Gastrocnemius medialis (tissue), 4 donors: ENCODE measurements at regions not wholly inside any gene's neighbourhood (a gene's known extent, or its start where the extent isn't known, plus 50 kb on each side); places are given as distances from the start of the nearest gene placed in this dataset.

Experiments used
- ATAC-seq, 2 donors: fragments of 150-250 bp; one replicate each; pipeline ENCODE4 v1.9.1; 2016
- DNase-seq, 2 donors: peaks; one replicate each; pipeline ENCODE4 v3.0.0-alpha.2; 2019
- H3K27ac ChIP-seq, 4 donors: fragments of 200-600 bp; sonication (generic); 1 replicate in 1 of 4; 2 replicates in 3 of 4; pipeline ENCODE4 v1.5.1; 2016 to 2018; ENCODE audit warnings: mild to moderate bottlenecking in 2 of 4, moderate library complexity in 1 of 4
- H3K27me3 ChIP-seq, 3 donors: fragments of 200-600 bp; sonication (generic) in 2 of 3; 1 replicate in 1 of 3; 2 replicates in 2 of 3; pipeline versions ENCODE4 v1.5.1 to v1.6.0; 2016 to 2019; ENCODE audit warnings: mild to moderate bottlenecking in 1 of 3, moderate library complexity in 1 of 3
- H3K36me3 ChIP-seq, 2 donors: fragments of 200-600 bp; sonication (generic) in 1 of 2; one replicate each; pipeline ENCODE4 v1.5.1; 2017 to 2018
- H3K4me1 ChIP-seq, 2 donors: fragments of 200-600 bp; sonication (generic) in 1 of 2; one replicate each; pipeline ENCODE4 v1.5.1; 2016 to 2017; ENCODE audit warnings: mild to moderate bottlenecking in 2 of 2
- H3K4me3 ChIP-seq, 4 donors: fragments of 200-600 bp; sonication (generic) in 3 of 4; 1 replicate in 1 of 4; 2 replicates in 3 of 4; pipeline ENCODE4 v1.5.1; 2016 to 2019; ENCODE audit warnings: mild to moderate bottlenecking in 2 of 4
- H3K9me3 ChIP-seq, 3 donors: fragments of 200-600 bp; sonication (generic) in 2 of 3; 1 replicate in 1 of 3; 2 replicates in 2 of 3; pipeline ENCODE4 v1.5.1; 2016 to 2019
- POLR2A ChIP-seq, 2 donors: fragments of 450-650 bp; IDR thresholded peaks; one replicate each; pipeline ENCODE4 v1.6.1; 2017; ENCODE audit warnings: antibody characterized with exemption in 2 of 2, mild to moderate bottlenecking in 2 of 2, moderate library complexity in 2 of 2
- in situ Hi-C, 4 donors: fragments of 200-750 bp; cut with MboI; loops; one replicate each; pipeline versions ENCODE4 v1.15.0 to v1.8.0; 2017; ENCODE audit warnings: low sequenced_read_pairs in 4 of 4
- intact Hi-C: fragments of 100-400 bp; cut with DNase I; formaldehyde crosslinking; loops from one replicate; pipeline ENCODE4 v1.15.1; 2023; ENCODE audit warnings: low total_unique reads
- TF ChIP-seq, protein P1 (sequence below), 5 experiments: fragments of 450-650 bp in 3 of 5; fragments of 200-600 bp in 2 of 5; sonication (generic) in 2 of 5; IDR thresholded peaks in 4 of 5; conservative IDR thresholded peaks in 1 of 5; 1 replicate in 4 of 5; 2 replicates in 1 of 5; pipeline ENCODE4 v1.5.1; 2016 to 2019; ENCODE audit warnings: antibody characterized with exemption in 5 of 5, mild to moderate bottlenecking in 3 of 5, moderate library complexity in 3 of 5

DNA sequence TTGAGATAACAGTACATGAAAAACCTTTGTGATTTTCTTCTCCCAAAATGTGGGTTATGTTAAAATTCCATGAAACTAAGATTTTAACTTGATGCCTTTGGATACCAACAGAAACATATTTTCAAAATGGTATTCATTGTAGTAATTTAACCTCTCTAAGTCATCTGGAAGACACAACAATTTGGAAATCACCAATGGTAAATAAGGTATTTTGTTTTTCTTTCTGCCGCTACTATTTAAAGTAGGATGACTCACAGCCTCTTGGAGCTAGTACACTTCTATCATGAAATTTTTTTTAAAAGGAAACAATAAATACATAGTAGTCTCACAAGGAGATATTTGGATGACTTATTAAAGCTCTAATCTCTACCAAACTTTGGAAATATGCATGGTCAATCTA lies 291.6 kb upstream of the VEPH1 start:
- Histone ChIP-seq H3K36me3 (no peaks in the 10 kb centered on the region), H3K4me1 (no peaks in the 10 kb centered on the region), H3K27ac (no peak overlapping the region), H3K9me3 (no peaks in the 10 kb centered on the region), H3K4me3 (no peak overlapping the region), H3K27me3 (no peaks in the 10 kb centered on the region)
- ATAC-seq (no peak), DNase-seq (no peak)
- in situ Hi-C loops (no loop called here), intact Hi-C loops (no loop called here)
- TF ChIP-seq, protein P1, sequence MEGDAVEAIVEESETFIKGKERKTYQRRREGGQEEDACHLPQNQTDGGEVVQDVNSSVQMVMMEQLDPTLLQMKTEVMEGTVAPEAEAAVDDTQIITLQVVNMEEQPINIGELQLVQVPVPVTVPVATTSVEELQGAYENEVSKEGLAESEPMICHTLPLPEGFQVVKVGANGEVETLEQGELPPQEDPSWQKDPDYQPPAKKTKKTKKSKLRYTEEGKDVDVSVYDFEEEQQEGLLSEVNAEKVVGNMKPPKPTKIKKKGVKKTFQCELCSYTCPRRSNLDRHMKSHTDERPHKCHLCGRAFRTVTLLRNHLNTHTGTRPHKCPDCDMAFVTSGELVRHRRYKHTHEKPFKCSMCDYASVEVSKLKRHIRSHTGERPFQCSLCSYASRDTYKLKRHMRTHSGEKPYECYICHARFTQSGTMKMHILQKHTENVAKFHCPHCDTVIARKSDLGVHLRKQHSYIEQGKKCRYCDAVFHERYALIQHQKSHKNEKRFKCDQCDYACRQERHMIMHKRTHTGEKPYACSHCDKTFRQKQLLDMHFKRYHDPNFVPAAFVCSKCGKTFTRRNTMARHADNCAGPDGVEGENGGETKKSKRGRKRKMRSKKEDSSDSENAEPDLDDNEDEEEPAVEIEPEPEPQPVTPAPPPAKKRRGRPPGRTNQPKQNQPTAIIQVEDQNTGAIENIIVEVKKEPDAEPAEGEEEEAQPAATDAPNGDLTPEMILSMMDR (IDR thresholded peaks at IDR 0.05 in 4 of 5, conservative IDR thresholded peaks at IDR 0.05 in 1 of 5), result no peak
- TF ChIP-seq POLR2A (IDR thresholded peaks at IDR 0.05), result no peak

DNA sequence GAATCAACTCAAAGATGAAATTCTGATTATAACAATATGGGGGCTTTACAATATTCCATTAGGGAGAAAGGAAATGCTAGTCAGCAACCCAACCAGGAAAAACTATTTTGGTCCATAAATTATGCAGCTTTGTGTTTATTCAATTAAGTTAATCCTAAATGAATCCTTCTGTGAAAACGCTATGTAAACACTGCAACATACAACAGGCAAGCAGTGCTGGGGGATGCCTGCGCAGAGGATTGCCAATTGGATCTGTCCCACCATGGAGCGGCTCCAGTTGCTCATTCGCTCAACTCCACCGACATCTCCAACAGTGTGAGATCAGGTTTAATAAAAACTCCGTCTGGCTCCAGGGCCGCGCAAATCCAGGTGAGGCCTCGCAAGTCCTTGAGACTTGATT lies 290.5 kb upstream of the VEPH1 start:
- H3K36me3 ChIP-seq, result no peaks in the 10 kb centered on the region
- H3K4me1 ChIP-seq, result no peaks in the 10 kb centered on the region
- H3K4me3 ChIP-seq, result no peak overlapping the region
- DNase-seq (no peak), ATAC-seq (no peak)
- TF ChIP-seq POLR2A (IDR thresholded peaks at IDR 0.05), result no peak
- TF ChIP-seq, protein P1 (IDR thresholded peaks at IDR 0.05 in 4 of 5, conservative IDR thresholded peaks at IDR 0.05 in 1 of 5), result no peak
- H3K27ac ChIP-seq, result no peak overlapping the region
- no peaks in the 10 kb centered on the region for H3K9me3 ChIP-seq
- in situ Hi-C loops, result no loop called here
- H3K27me3 ChIP-seq, result no peaks in the 10 kb centered on the region
- intact Hi-C loops, result no loop called here

DNA sequence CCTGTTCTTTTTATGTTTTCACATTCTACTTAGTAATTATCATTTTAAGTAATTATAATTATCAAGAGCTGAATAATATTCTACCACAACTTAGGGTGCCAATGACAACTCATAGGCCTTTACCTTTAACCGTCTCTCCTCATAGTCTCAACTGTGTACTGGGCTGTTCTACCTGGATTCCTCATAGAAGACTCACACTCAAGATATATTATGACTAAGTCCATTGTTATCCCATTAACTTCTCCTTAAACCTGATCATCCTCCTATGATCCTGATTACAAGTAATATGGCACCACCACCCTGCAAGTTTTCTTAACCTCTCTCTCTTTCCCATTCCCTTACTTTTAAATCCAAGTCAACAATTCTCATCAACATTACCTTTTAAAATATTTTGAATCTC lies 285.9 kb upstream of the VEPH1 start:
- in situ Hi-C loops (no loop called here), intact Hi-C loops (no loop called here)
- no peak overlapping the region for H3K27ac ChIP-seq
- no peak for ATAC-seq
- no peak for DNase-seq
- H3K4me3 ChIP-seq, result no peak overlapping the region
- H3K27me3 ChIP-seq, result no peaks in the 10 kb centered on the region
- no peaks in the 10 kb centered on the region for H3K9me3 ChIP-seq
- peaks cover 0 to 5% of the 10 kb centered on the region in 2 donors for H3K4me1 ChIP-seq
- no peak for TF ChIP-seq POLR2A (IDR thresholded peaks at IDR 0.05)
- TF ChIP-seq, protein P1 (IDR thresholded peaks at IDR 0.05 in 4 of 5, conservative IDR thresholded peaks at IDR 0.05 in 1 of 5), result no peak
- no peaks in the 10 kb centered on the region for H3K36me3 ChIP-seq

GRCh38 chr3:157786618-157787017 lies 283.4 kb upstream of the VEPH1 start:
- ATAC-seq (no peak), DNase-seq (no peak)
- Histone ChIP-seq H3K4me1 (peaks cover 0 to 5% of the 10 kb centered on the region in 2 donors), H3K36me3 (no peaks in the 10 kb centered on the region), H3K9me3 (no peaks in the 10 kb centered on the region), H3K27me3 (no peaks in the 10 kb centered on the region), H3K27ac (no peak overlapping the region), H3K4me3 (no peak overlapping the region)
- in situ Hi-C loops (no loop called here), intact Hi-C loops (no loop called here)
- TF ChIP-seq, protein P1 (IDR thresholded peaks at IDR 0.05 in 4 of 5, conservative IDR thresholded peaks at IDR 0.05 in 1 of 5), result no peak
- TF ChIP-seq POLR2A (IDR thresholded peaks at IDR 0.05), result no peak

DNA sequence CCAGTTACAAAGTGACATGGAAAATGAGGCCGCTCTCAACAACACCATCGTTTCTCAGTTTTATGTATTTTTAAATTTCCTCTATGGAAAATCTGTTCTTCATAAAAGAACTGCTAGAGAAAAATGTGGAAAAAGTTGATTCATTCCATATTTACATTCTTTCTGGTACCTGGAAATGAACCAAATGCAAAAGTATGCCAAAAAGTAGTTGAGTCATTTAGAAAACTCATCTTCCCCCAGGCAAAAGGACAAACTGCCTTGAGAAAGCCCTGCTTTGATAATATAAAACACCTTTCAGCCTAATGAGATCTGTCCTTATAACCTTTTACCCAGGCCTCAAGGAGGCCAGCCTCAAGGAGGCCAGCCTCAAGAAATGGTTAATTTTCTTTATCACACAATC lies 283.0 kb upstream of the VEPH1 start:
- intact Hi-C loops, result no loop called here
- H3K4me1 ChIP-seq, result peaks cover 0 to 5% of the 10 kb centered on the region in 2 donors
- no peak overlapping the region for H3K4me3 ChIP-seq
- H3K36me3 ChIP-seq, result no peaks in the 10 kb centered on the region
- H3K9me3 ChIP-seq, result no peaks in the 10 kb centered on the region
- ATAC-seq (no peak), DNase-seq (no peak)
- in situ Hi-C loops, result no loop called here
- no peak overlapping the region for H3K27ac ChIP-seq
- H3K27me3 ChIP-seq, result no peaks in the 10 kb centered on the region
- TF ChIP-seq, protein P1 (IDR thresholded peaks at IDR 0.05 in 4 of 5, conservative IDR thresholded peaks at IDR 0.05 in 1 of 5), result no peak
- no peak for TF ChIP-seq POLR2A (IDR thresholded peaks at IDR 0.05)
